Urinary bladder (tissue), 3 donors: ENCODE measurements at regions not wholly inside any gene's neighbourhood (a gene's known extent, or its start where the extent isn't known, plus 50 kb on each side); places are given as distances from the start of the nearest gene placed in this dataset.

Source experiments
- DNase-seq: peaks from one replicate; pipeline ENCODE4 v3.0.0-alpha.2; 2015; ENCODE audit errors: extremely low spot score
- H3K27ac ChIP-seq: one replicate; pipeline ENCODE4 v1.5.1; 2013; ENCODE audit warnings: low read depth, mild to moderate bottlenecking, moderate library complexity
- H3K36me3 ChIP-seq: one replicate; pipeline ENCODE4 v1.6.1; 2013; ENCODE audit warnings: mild to moderate bottlenecking, moderate library complexity; ENCODE audit not compliant: insufficient read depth
- H3K4me1 ChIP-seq: one replicate; pipeline ENCODE4 v1.6.1; 2013; ENCODE audit warnings: mild to moderate bottlenecking, moderate library complexity; ENCODE audit not compliant: insufficient read depth
- H3K4me3 ChIP-seq: one replicate; pipeline ENCODE4 v1.5.1; 2013; ENCODE audit warnings: low read depth, low read length
- WGBS: extraction: QIAGEN DNeasy Blood & Tissue Kit; methylation state at CpG from one replicate; pipeline ENCODE4 v1.1.7; 2013; 5-methylcytosine and 5-hydroxymethylcytosine counted together
- donor health status: healthy with polysubstance abuse.
- donor health status: healthy.

DNA sequence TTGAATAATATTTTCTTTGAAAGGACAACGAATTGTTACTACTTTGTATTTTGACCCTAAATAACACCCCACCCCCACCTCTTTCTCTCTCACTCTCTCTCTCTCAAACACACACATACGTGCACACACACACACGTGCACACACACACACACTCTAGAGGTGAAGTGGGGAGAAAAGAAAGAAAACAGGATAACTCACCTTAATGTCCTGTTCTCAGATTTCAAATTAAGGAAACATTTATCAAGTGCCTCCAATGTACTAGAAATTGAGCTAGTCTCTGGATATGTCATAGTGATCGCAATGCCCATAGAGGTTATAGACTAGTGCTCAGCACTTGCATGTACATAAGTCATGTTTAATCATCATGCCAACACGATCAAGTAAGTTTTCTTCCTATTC lies 1483.6 kb upstream of the SEL1L start:
- H3K36me3 ChIP-seq = no peaks in the 10 kb centered on the region
- 66% methylated on average over 5 of the region's 5 CpGs for WGBS
- no peak for DNase-seq

GRCh38 chr14:83019744-83020414 lies 1486.2 kb upstream of the SEL1L start:
- Histone ChIP-seq H3K4me1 (no peaks in the 10 kb centered on the region), H3K36me3 (no peaks in the 10 kb centered on the region), H3K27ac (no peak overlapping the region), H3K4me3 (no peak overlapping the region)
- DNase-seq = no peak
- WGBS = 84% methylated on average over 3 of the region's 3 CpGs

More for the DNA sequence above, 1483.6 kb upstream of the SEL1L start:
- no peak overlapping the region for H3K4me3 ChIP-seq
- no peak overlapping the region for H3K27ac ChIP-seq
- no peaks in the 10 kb centered on the region for H3K4me1 ChIP-seq

DNA sequence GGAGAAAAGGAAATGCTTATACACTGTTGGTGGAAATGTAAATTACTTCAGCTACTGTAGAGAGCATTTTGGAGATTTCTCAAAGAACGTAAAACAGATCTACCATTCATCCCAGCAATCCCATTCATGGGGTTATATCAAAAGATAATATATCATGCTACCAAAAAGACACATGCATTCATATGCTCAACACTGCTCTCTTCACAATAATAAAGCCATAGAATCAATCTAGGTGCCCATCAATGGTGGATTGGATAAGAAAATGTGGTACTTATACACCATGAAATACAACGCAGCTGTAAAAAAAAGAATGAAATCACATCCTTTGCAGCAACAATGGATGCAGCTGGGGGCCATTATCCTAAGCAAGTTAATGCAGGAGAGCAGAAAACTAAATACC lies 1487.7 kb upstream of the SEL1L start:
- H3K4me1 ChIP-seq = no peaks in the 10 kb centered on the region
- H3K4me3 ChIP-seq = no peak overlapping the region
- no peaks in the 10 kb centered on the region for H3K36me3 ChIP-seq
- H3K27ac ChIP-seq = no peak overlapping the region
- WGBS = 88% methylated on average over 2 of the region's 2 CpGs
- DNase-seq = no peak

GRCh38 chr14:83023369-83023768 lies 1489.7 kb upstream of the SEL1L start:
- DNase-seq = no peak
- no peak overlapping the region for H3K27ac ChIP-seq
- no peaks in the 10 kb centered on the region for H3K36me3 ChIP-seq
- 73% methylated on average over 3 of the region's 3 CpGs for WGBS
- H3K4me3 ChIP-seq = no peak overlapping the region
- no peaks in the 10 kb centered on the region for H3K4me1 ChIP-seq

GRCh38 chr14:83041224-83041623 lies 1507.6 kb upstream of the SEL1L start:
- DNase-seq = no peak
- H3K4me1 ChIP-seq = no peaks in the 10 kb centered on the region
- WGBS = 95% methylated on average over 2 of the region's 2 CpGs
- H3K27ac ChIP-seq = no peak overlapping the region
- no peaks in the 10 kb centered on the region for H3K36me3 ChIP-seq
- no peak overlapping the region for H3K4me3 ChIP-seq

- no peak for DNase-seq
- 47% methylated on average over 2 of the region's 2 CpGs for WGBS
- H3K27ac ChIP-seq = no peak overlapping the region
- H3K36me3 ChIP-seq = no peaks in the 10 kb centered on the region
- H3K4me3 ChIP-seq = no peak overlapping the region
- no peaks in the 10 kb centered on the region for H3K4me1 ChIP-seq
These were observed 1509.2 kb upstream of the SEL1L start for GRCh38 chr14:83042858-83043257.

- Histone ChIP-seq H3K4me1 (no peaks in the 10 kb centered on the region), H3K27ac (no peak overlapping the region), H3K4me3 (no peak overlapping the region), H3K36me3 (no peaks in the 10 kb centered on the region)
- WGBS = 48% methylated on average over 1 of the region's 1 CpG
- DNase-seq = no peak
These were observed 1510.3 kb upstream of the SEL1L start for GRCh38 chr14:83044001-83044400.

DNA sequence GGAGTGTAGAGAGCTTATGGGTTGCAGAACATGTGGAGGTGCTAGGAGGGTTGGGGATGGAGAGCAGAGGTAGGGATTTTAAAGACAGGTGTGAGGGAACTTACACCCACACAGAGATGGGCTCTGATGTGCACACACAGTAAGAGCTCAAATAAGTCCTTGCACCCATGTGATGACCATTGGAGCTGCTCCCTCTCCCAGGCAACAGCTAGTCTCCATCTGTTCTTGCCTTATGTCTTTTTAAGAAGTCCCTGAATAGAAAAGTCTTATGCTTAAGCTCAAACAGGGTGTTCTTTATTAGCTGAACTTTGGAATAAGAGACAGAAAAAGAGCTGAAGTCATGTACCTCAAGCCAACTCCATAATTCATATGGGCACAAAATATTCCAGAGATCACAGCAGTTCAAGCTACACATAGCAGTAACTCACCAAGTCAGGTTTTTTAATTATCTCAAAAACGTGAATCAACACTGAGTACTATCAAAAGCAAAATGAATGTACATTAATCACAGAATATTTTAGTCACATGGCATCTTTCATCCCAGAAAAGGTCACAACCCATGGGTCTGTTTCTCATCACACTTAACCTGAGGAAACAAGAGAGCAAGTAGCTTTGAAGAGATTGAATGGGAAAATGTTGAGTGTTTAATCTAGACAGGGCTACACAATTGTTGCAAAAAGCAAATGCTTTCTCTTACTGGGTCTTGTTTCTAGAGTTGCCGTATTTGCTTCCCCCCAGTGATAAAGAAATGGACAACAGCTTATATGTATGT lies 1513.6 kb upstream of the SEL1L start:
- H3K4me3 ChIP-seq = no peak overlapping the region
- no peaks in the 10 kb centered on the region for H3K36me3 ChIP-seq
- DNase-seq = no peak
- H3K4me1 ChIP-seq = no peaks in the 10 kb centered on the region
- no peak overlapping the region for H3K27ac ChIP-seq
- WGBS = 37% methylated on average over 2 of the region's 2 CpGs

- no peaks in the 10 kb centered on the region for H3K4me1 ChIP-seq
- DNase-seq = no peak
- H3K27ac ChIP-seq = no peak overlapping the region
- WGBS = 98% methylated on average over 1 of the region's 1 CpG
- no peaks in the 10 kb centered on the region for H3K36me3 ChIP-seq
- no peak overlapping the region for H3K4me3 ChIP-seq
These were observed 1519.5 kb upstream of the SEL1L start for GRCh38 chr14:83053022-83053710.

DNA sequence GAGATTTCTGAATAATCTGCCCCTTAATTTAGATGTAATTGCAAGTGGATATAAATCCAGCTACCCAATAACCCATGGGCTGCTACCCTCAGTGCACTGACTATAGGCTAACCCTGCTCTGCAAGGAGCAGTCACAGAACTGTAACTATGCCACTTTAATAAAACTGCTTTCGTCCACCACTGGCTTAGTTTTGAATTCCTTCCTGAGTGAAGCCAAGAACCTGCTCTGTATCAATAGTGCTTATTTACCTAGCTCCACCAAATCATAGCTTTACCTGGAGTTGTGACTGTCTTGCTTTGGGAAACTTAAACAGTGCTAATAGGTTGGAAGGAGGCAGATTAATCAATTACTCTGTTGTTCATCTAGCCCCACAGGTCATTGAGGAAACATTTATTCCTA lies 1524.4 kb upstream of the SEL1L start:
- no peak overlapping the region for H3K4me3 ChIP-seq
- no peaks in the 10 kb centered on the region for H3K4me1 ChIP-seq
- H3K36me3 ChIP-seq = no peaks in the 10 kb centered on the region
- WGBS = 65% methylated on average over 1 of the region's 1 CpG
- no peak overlapping the region for H3K27ac ChIP-seq
- no peak for DNase-seq

- no peak for DNase-seq
- WGBS = 65% methylated on average over 5 of the region's 5 CpGs
- H3K36me3 ChIP-seq = no peaks in the 10 kb centered on the region
- no peak overlapping the region for H3K4me3 ChIP-seq
- no peak overlapping the region for H3K27ac ChIP-seq
- H3K4me1 ChIP-seq = no peaks in the 10 kb centered on the region
These were observed 1538.3 kb upstream of the SEL1L start for GRCh38 chr14:83071888-83072501.

DNA sequence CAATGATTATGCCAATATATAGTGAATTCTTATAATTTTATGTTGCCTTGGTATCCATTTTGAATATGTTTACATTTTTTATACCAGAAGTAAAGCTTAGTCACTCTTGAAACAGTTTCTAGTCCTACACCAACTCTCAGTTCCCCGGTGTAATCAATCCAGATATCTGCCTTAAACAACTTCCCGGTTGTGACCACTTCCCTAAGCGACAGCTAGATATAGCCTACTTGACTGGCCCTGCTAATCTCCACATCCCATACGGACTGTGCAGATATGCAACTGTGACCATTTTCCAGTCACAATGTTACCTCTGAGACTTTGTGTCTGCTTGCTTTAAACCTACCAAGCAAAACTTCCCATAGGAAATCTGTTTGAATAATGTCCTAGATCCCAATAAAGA lies 1551.5 kb upstream of the SEL1L start:
- 88% methylated on average over 4 of the region's 4 CpGs for WGBS
- Histone ChIP-seq H3K27ac (no peak overlapping the region), H3K4me3 (no peak overlapping the region), H3K36me3 (no peaks in the 10 kb centered on the region), H3K4me1 (no peaks in the 10 kb centered on the region)
- no peak for DNase-seq

- no peak overlapping the region for H3K4me3 ChIP-seq
- H3K4me1 ChIP-seq = no peaks in the 10 kb centered on the region
- no peaks in the 10 kb centered on the region for H3K36me3 ChIP-seq
- no peak for DNase-seq
- WGBS = 57% methylated on average over 1 of the region's 1 CpG
- H3K27ac ChIP-seq = no peak overlapping the region
These were observed 1552.1 kb upstream of the SEL1L start for GRCh38 chr14:83085725-83086124.
